ENCODE measurements at regions not wholly inside any gene's neighbourhood (a gene's known extent, or its start where the extent isn't known, plus 50 kb on each side); places are given as distances from the start of the nearest gene placed in this dataset.
"Not testable (repeated sequence)": the region's sequence is repeated elsewhere in the genome, so short reads cannot be mapped to it uniquely, and the experiment has no call there.

GRCh38 chr5:36389245-36389644 is 87.5 kb upstream of the RANBP3L start:
- in situ Hi-C loops (cut with MboI; ENCODE audit: low sequenced_read_pairs) = no loop called here

GRCh38 chr5:36390640-36391039 is 88.9 kb upstream of the RANBP3L start:
- in situ Hi-C loops (cut with MboI; ENCODE audit: low sequenced_read_pairs) = no loop called here

DNA sequence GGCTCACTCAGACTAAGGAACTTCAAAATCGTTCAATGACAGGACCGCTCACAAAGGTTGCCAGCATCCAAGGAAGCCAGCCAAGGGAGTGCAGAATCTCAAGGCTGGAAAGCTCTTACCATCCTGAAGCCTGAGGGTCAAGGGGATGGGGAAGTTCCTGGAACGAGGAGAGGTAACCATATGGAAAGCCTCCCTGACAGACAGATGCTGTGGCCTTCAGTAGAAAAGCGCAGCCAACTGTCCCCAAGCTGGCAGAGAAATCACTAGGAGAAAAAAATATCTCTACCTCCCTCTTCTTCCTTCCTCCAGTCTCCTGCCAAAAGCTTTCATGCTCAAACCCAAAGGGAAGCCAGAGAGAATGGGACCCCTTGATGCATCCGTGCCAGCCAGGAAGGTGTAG is 90.5 kb upstream of the RANBP3L start:
- in situ Hi-C loops (cut with MboI; ENCODE audit: low sequenced_read_pairs) = no loop called here

- in situ Hi-C loops (cut with MboI; ENCODE audit: low sequenced_read_pairs) = no loop called here
These were observed 91.1 kb upstream of the RANBP3L start for GRCh38 chr5:36392818-36393217.

- in situ Hi-C loops (cut with MboI; ENCODE audit: low sequenced_read_pairs) = no loop called here
These were observed 92.1 kb upstream of the RANBP3L start for GRCh38 chr5:36393656-36394428.

DNA sequence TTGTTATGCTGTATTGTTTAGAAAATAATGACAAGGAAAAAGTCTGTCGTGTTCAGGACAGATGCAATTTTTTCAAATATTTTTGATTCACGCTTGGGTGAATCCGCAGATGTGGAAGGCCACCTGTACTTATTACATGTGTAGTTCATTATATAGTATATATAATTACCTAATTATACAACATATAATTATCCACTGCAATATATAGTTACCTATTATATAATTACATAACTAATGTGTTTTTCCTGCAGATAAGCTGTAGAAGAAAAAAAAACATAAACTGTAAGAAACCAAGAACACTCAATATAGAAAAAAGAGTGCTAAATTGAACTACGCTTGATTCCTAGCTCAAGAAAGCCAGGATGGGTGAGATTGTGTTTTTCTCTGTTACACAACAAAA is 93.6 kb upstream of the RANBP3L start:
- in situ Hi-C loops (cut with MboI; ENCODE audit: low sequenced_read_pairs) = no loop called here

- in situ Hi-C loops (cut with MboI; ENCODE audit: low sequenced_read_pairs) = not testable (repeated sequence)
These were observed 94.2 kb upstream of the RANBP3L start for GRCh38 chr5:36395947-36396346.

DNA sequence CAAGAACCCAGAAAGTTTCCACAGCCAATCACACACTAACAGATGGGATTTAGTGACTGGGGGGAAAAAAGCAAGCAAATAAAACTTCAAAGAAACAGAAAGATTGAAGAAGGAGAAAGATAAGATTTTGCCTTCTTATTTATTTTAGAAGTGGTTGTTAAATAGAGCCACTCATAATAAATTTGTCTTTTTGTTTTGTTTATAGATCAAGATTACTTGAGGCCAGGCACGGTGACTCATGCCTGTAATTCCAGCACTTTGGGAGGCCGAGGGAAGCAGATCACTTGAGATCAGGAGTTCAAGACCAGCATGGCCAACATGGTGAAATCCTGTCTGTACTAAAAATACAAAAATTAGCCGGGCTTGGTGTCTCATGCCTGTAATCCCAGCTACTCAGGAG is 94.9 kb upstream of the RANBP3L start:
- in situ Hi-C loops (cut with MboI; ENCODE audit: low sequenced_read_pairs) = no loop called here

DNA sequence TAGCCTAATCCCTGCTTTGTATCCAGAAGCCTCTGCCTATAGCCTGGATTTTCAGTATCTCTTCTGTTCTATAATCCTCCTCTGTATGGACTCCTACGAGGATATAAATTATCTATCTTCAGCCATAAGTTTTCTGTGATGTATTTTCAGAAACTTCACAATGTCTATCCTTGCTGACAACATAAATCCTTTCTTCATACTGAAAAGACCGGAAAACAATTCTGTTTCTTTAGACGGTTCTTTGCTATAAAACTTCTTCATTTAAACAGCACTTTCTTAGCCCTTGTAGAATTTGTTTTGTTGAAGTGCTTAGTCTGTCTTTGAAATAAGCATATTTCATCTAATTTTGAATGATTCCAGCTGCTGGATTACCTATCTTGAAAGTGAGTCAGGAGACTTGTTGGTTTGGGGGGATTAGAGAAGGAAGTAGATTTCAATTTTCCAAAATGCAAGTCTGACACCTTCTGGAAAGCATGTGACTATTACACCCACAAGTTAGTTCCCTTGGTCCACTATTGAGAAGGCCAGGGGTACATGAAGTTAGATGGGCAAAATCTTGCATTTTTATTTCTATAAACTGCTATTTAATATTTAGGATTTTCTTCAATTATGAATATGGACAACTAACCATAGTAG is 96.3 kb upstream of the RANBP3L start:
- in situ Hi-C loops (cut with MboI; ENCODE audit: low sequenced_read_pairs) = no loop called here

- in situ Hi-C loops (cut with MboI; ENCODE audit: low sequenced_read_pairs) = no loop called here
These were observed 100.8 kb upstream of the RANBP3L start for GRCh38 chr5:36402512-36402906.

DNA sequence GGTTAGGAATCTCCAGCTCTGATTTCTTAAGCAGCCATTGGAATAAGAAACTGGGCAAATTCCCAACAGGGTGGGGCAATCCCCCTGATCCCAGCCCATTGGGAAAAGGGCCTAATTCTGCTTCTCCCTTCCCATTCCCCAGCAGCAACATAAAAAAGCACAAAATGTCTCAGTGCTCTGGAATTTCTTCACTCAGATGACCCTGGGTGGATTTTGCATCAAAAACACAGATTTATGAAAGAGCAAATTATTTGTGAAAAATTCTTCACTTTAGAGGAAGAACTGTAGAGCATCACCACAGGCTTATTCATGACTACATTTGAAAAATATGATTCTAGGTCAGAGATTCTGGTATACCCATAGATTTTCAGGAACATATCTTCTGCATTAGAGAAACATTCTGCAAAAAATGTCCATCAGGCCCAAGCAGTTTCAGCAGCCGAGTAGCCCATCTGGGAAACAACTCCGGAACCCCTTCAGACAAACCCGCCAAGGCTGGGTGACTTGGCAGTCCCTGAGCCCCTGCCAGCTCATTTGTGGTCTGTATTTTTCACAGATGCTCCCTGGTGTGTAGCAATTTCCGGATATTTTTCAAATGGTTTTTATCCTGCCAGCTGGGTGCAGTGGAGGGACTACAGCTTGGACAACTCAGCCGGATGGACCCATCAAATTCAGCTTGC is 102.1 kb upstream of the RANBP3L start:
- in situ Hi-C loops (cut with MboI; ENCODE audit: low sequenced_read_pairs) = no loop called here

DNA sequence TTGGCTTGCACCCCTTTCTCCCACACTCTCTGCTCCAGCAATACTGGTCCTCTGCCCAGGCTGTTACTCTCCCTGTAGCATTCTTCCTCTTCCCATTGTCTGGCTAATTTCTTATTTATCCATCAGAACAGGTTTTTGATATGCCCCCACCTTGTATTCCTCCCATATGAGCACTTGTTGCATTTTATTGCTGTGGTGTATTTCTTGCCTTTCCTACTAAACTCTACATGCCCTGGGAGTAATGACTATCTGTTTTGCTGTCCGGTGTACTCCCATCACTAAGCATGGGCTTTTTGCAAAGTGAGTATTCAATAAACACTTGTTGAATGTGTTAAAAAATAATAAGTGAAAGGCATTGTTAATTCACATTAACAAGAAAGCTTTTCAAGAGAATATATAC is 104.3 kb upstream of the RANBP3L start:
- in situ Hi-C loops (cut with MboI; ENCODE audit: low sequenced_read_pairs) = no loop called here

GRCh38 chr5:36407396-36407795 is 105.7 kb upstream of the RANBP3L start:
- in situ Hi-C loops (cut with MboI; ENCODE audit: low sequenced_read_pairs) = no loop called here

GRCh38 chr5:36409711-36410110 is 108.0 kb upstream of the RANBP3L start:
- in situ Hi-C loops (cut with MboI; ENCODE audit: low sequenced_read_pairs) = loop anchor here (10.0 kb wide), 1 partner anchor 285 kb away; no protein-coding TSS in a partner anchor

GRCh38 chr5:36410672-36411071 is 109.0 kb upstream of the RANBP3L start:
- in situ Hi-C loops (cut with MboI; ENCODE audit: low sequenced_read_pairs) = loop anchor here (10.0 kb wide), 1 partner anchor 284 kb away; no protein-coding TSS in a partner anchor

DNA sequence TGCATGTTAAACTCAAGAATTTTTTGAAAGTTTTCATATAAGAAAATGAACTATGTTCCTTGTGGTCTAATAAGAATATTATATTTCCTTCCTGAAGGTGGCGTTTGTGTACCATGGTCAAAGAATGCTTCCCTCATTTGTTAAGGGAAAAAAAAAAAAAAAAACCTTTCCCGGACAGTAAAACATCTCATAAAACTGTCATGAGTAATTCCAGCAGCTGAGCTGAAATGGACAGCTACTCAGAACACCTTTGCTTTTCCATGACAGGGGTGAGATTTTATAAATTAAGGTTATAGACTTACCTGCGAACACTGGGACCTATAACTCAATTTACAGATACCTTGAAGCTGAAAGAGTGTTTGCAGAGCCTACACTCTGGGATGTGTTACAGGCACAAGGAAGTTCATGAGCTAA is 113.2 kb upstream of the RANBP3L start:
- in situ Hi-C loops (cut with MboI; ENCODE audit: low sequenced_read_pairs) = loop anchor here (10.0 kb wide), 1 partner anchor 280 kb away; no protein-coding TSS in a partner anchor

GRCh38 chr5:36416605-36417004 is 114.9 kb upstream of the RANBP3L start:
- in situ Hi-C loops (cut with MboI; ENCODE audit: low sequenced_read_pairs) = loop anchor here (10.0 kb wide), 1 partner anchor 278 kb away; no protein-coding TSS in a partner anchor

- in situ Hi-C loops (cut with MboI; ENCODE audit: low sequenced_read_pairs) = loop anchor here (10.0 kb wide), 1 partner anchor 278 kb away; no protein-coding TSS in a partner anchor
These were observed 115.5 kb upstream of the RANBP3L start for GRCh38 chr5:36417221-36417620.

GRCh38 chr5:36417668-36418067 is 116.0 kb upstream of the RANBP3L start:
- in situ Hi-C loops (cut with MboI; ENCODE audit: low sequenced_read_pairs) = loop anchor here (10.0 kb wide), 1 partner anchor 277 kb away; no protein-coding TSS in a partner anchor

DNA sequence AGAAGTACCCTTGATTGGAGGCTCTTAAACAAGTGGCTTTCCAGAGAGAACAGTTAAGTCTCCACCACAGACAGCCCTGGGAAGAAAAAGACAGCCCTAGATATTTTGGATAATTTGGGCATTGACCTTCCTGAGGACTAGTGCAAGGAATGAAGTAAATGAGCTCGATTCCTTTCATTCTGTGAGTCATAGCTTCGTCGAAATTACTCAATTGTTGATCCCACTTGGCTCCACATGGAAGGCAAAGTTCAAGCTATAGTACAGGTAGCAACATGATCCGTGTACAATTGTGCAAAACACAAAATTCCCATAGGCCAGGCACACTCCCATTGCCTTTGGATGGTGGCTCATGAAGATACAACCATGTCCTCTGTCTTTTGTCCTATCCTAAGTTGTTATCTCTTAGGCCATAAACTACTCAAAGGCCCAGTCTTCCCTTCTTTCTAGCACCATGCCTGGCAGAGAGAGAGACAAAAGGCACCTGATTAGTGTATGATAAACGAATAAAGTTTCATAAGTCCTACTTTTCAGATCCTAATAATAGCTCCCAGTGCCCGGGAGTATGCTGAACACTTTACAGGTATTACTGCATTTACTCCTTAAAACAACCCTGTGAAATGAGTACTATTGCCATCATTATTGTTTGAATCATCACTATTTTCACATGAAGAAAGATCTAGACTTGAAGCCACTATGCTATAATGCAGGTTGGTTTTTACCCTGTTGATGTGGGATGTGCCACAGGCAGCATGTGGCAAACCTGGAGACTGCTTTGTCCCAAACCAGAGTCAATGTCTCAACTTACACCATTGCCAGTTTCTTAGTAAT is 116.7 kb upstream of the RANBP3L start:
- in situ Hi-C loops (cut with MboI; ENCODE audit: low sequenced_read_pairs) = loop anchor here (10.0 kb wide), 1 partner anchor 276 kb away; no protein-coding TSS in a partner anchor

DNA sequence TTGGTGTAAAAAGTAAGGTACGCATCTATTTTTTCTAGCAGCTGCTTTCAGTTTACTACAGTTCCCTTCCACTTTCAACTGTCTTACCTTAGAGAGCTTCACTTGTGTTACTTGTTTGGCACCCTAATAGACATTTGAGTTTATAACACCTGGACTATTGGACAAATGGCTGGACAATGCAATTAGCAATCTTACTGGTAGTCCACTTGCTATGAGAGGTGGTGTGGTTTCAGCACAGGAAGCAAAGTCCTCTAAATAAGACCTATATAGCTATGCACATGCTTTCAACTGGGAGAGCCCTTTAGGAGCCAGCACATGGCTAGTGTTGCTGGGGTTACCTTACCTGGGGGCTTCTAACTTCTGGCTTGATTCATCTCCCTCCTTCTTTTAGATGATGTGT is 119.6 kb upstream of the RANBP3L start:
- in situ Hi-C loops (cut with MboI; ENCODE audit: low sequenced_read_pairs) = no loop called here

Measured in HL-60/S4 treated with phorbol 12-myristate 13-acetate at 8.2 ng/mL for 4 days and 3 days (cell line).